Erythroblast (primary cell): ENCODE measurements at regions not wholly inside any gene's neighbourhood (a gene's known extent, or its start where the extent isn't known, plus 50 kb on each side); places are given as distances from the start of the nearest gene placed in this dataset.

ENCODE experiments used
- GATA1 ChIP-seq: IDR thresholded peaks from 2 replicates; pipeline ENCODE4 v1.6.1; 2011; ENCODE audit warnings: low read depth, mild to moderate bottlenecking, control low read depth, low read length, moderate library complexity
- POLR2A ChIP-seq: IDR thresholded peaks from 2 replicates; pipeline ENCODE4 v1.6.1; 2011; ENCODE audit warnings: mild to moderate bottlenecking, low read length

GRCh38 chr2:7902251-7902765 lies 779.5 kb upstream of the ID2 start:
- TF ChIP-seq POLR2A (no peak), GATA1 (no peak)
